Peyer's patch (tissue), 4 donors: ENCODE measurements at regions not wholly inside any gene's neighbourhood (a gene's known extent, or its start where the extent isn't known, plus 50 kb on each side); places are given as distances from the start of the nearest gene placed in this dataset.

ENCODE experiments used
- CTCF ChIP-seq, 6 experiments: fragments of 450-650 bp in 4 of 6; fragments of 200-600 bp in 2 of 6; sonication (generic) in 1 of 6; IDR thresholded peaks; one replicate each; pipeline ENCODE4 v1.5.1; 2017 to 2019; ENCODE audit warnings: antibody characterized with exemption in 6 of 6, mild to moderate bottlenecking in 3 of 6, moderate library complexity in 1 of 6
- POLR2A ChIP-seq, 2 donors: fragments of 450-650 bp; IDR thresholded peaks; one replicate each; pipeline ENCODE4 v1.5.1; 2017; ENCODE audit warnings: antibody characterized with exemption in 2 of 2, mild to moderate bottlenecking in 2 of 2, moderate library complexity in 2 of 2

DNA sequence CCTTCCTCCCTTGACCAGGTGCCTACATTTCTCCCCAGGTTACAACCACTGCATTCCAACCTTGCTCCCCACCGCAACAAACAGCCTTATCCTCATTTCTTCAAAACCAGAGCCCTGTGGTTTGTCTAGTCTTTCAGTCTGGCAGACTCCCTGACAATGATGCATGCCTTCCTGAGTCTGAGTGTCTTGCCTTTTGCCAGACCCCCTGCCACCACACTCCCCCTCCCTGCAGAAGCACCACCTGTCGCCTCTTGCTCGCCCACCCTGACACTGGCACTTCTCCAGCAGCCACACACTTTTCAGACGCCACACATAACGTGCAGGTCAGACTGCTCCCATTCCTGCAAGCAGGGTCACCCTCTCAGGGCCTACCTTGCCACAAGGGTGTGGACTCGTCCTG, 349.2 kb upstream of the NOCT start:
- TF ChIP-seq CTCF (IDR thresholded peaks at IDR 0.05): no peak
- no peak for TF ChIP-seq POLR2A (IDR thresholded peaks at IDR 0.05)
